ENCODE measurements at regions not wholly inside any gene's neighbourhood (a gene's known extent, or its start where the extent isn't known, plus 50 kb on each side); places are given as distances from the start of the nearest gene placed in this dataset.

DNA sequence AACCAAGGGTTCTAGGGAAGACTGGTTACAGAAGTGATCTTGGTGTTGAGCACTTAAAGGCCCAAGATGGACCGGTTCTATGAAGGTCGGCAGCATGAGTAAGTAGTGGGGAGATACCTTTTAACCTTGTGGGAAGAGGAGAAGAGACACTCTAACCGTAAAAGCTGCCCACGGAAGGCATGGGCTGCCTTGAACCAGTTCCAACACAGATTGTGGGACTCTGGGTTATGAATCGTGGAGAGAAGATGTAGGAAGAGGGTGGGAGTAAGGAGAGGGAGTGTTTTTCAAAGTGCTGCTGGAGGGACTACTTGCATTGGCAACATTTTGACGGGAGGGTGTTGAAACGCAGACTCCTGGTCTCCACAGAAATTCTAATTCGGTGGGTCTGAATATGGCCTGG lies 67.1 kb downstream of the CRYGS start:
- Histone ChIP-seq H3K27ac (no peak overlapping the region), H3K4me3 (no peak overlapping the region), H3K9me3 (no peaks in the 10 kb centered on the region), H3K36me3 (no peaks in the 10 kb centered on the region), H3K4me1 (no peaks in the 10 kb centered on the region), H3K27me3 (no peaks in the 10 kb centered on the region)
- no peak for ATAC-seq (ENCODE audit: low FRiP score in 2 of 2)
- DNase-seq = no peak
- whole genome bisulfite sequencing, 2 donors = 86 to 88% methylated on average over 8 of the region's 8 CpGs
- TF ChIP-seq, protein P1, sequence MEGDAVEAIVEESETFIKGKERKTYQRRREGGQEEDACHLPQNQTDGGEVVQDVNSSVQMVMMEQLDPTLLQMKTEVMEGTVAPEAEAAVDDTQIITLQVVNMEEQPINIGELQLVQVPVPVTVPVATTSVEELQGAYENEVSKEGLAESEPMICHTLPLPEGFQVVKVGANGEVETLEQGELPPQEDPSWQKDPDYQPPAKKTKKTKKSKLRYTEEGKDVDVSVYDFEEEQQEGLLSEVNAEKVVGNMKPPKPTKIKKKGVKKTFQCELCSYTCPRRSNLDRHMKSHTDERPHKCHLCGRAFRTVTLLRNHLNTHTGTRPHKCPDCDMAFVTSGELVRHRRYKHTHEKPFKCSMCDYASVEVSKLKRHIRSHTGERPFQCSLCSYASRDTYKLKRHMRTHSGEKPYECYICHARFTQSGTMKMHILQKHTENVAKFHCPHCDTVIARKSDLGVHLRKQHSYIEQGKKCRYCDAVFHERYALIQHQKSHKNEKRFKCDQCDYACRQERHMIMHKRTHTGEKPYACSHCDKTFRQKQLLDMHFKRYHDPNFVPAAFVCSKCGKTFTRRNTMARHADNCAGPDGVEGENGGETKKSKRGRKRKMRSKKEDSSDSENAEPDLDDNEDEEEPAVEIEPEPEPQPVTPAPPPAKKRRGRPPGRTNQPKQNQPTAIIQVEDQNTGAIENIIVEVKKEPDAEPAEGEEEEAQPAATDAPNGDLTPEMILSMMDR (IDR thresholded peaks at IDR 0.05) = no peak
- TF ChIP-seq EP300 (IDR thresholded peaks at IDR 0.05) (no peak), POLR2AphosphoS5 (IDR thresholded peaks at IDR 0.05) (no peak), POLR2A (IDR thresholded peaks at IDR 0.05) (no peak)

DNA sequence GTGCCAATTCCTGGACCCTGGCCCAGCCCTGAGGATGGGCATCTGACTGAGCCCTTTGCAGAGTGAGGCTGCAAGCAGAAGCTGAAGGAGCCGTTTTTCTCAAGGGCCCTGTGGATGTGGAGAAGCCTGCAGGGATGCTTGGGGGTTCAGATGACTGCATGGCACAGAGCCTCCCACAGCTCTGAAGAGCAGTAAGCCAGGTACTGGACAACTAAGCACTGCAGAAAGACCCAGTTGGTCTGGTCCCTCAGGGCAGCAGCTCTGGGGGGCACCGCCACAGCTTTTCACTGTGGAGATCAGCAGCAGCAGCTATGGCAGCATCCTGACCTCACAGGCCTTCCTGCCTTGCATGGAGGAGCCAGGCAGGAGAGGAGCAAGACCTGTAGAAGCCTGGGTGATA lies 67.6 kb downstream of the CRYGS start:
- Histone ChIP-seq H3K4me3 (no peak overlapping the region), H3K9me3 (no peaks in the 10 kb centered on the region), H3K4me1 (no peaks in the 10 kb centered on the region), H3K27ac (no peak overlapping the region), H3K36me3 (no peaks in the 10 kb centered on the region), H3K27me3 (no peaks in the 10 kb centered on the region)
- ATAC-seq (ENCODE audit: low FRiP score in 2 of 2) (no peak), DNase-seq (no peak)
- 75 to 82% methylated on average over 1 to 2 of the region's 2 CpGs for WGBS, 2 donors
- no peak for TF ChIP-seq POLR2A (IDR thresholded peaks at IDR 0.05)
- no peak for TF ChIP-seq POLR2AphosphoS5 (IDR thresholded peaks at IDR 0.05)
- no peak for TF ChIP-seq EP300 (IDR thresholded peaks at IDR 0.05)
- TF ChIP-seq, protein P1 (IDR thresholded peaks at IDR 0.05) = no peak

DNA sequence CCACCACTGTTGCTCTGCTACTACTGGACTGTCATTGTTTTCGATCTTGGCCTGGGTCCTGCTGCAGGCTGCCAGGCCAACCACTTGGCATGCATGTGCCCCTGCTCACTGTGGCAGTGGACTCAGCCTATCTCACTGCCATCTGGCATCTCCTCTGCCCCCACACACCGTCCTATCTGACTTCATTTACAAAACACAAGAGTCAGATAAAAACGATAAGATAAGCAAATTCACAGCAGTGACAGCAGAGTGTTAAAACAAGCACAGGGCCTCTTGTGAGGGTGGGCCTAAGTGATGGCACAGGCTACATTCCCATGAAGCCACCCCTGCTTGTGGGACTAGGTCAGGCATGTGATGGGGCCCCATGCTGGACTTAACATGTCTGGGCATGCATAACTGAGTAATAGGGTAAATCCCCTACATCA lies 68.1 kb downstream of the CRYGS start:
- no peak for ATAC-seq (ENCODE audit: low FRiP score in 2 of 2)
- H3K36me3 ChIP-seq = no peaks in the 10 kb centered on the region
- H3K4me1 ChIP-seq = no peaks in the 10 kb centered on the region
- H3K27me3 ChIP-seq = no peaks in the 10 kb centered on the region
- TF ChIP-seq POLR2A (IDR thresholded peaks at IDR 0.05) (no peak), EP300 (IDR thresholded peaks at IDR 0.05) (no peak), POLR2AphosphoS5 (IDR thresholded peaks at IDR 0.05) (no peak)
- TF ChIP-seq, protein P1 (IDR thresholded peaks at IDR 0.05) = no peak
- no peaks in the 10 kb centered on the region for H3K9me3 ChIP-seq
- no peak for DNase-seq
- 37 to 68% methylated on average over 3 of the region's 3 CpGs for WGBS, 2 donors
- no peak overlapping the region for H3K4me3 ChIP-seq
- no peak overlapping the region for H3K27ac ChIP-seq

DNA sequence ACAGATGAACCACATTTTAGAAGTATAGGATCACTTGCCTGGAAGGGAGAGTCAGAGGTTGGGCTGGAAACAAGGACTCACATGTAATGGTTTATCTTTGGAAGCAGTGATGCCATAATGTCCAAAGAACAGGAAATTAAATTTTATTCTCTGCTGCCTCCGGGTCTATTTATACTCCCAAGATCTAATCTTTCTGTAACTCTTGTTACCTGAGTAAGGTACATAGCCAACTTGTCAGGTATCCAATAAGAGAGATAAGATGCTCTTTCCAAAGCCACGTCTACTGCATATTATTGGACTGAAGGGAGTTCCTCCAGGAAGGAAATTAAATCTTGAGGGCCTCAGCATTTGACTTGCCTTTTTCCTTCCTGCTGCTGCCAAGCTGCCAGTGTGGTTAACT lies 71.0 kb downstream of the CRYGS start:
- no peak for TF ChIP-seq POLR2A (IDR thresholded peaks at IDR 0.05)
- TF ChIP-seq EP300 (IDR thresholded peaks at IDR 0.05) = no peak
- TF ChIP-seq, protein P1 (IDR thresholded peaks at IDR 0.05) = no peak
- no peak for TF ChIP-seq POLR2AphosphoS5 (IDR thresholded peaks at IDR 0.05)
- 50 to 77% methylated on average over 2 of the region's 2 CpGs for WGBS, 2 donors
- H3K4me3 ChIP-seq = no peak overlapping the region
- H3K9me3 ChIP-seq = no peaks in the 10 kb centered on the region
- H3K36me3 ChIP-seq = no peaks in the 10 kb centered on the region
- H3K27me3 ChIP-seq = no peaks in the 10 kb centered on the region
- DNase-seq = no peak
- ATAC-seq (ENCODE audit: low FRiP score in 2 of 2) = no peak
- no peak overlapping the region for H3K27ac ChIP-seq
- no peaks in the 10 kb centered on the region for H3K4me1 ChIP-seq

DNA sequence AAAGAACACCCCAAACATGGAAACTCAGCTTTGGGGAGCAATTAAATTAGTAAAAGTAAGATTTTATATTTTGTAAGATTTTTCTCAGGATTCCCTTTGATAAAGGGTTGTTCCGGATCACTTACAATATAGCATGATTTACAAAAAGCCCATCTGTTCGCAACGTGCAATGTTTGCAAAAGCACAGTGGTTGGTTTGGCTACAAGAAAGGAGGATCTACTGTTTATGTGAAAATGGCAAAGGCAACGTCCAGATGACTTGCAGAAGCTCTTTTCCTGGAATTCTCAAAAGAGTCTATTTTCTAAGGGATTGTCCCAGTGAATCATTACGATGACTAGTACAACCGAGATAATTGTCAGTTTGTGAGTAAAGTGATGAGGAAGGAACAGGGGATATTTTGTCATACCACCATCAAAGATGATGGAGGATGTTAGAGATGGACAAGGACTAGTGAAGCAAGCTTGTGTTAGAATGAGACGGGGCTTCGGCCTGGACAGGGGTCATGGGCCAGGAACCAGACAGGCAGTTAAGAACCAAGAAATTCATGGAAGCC lies 71.6 kb downstream of the CRYGS start:
- Histone ChIP-seq H3K27me3 (no peaks in the 10 kb centered on the region), H3K36me3 (no peaks in the 10 kb centered on the region), H3K27ac (no peak overlapping the region), H3K9me3 (no peaks in the 10 kb centered on the region), H3K4me1 (no peaks in the 10 kb centered on the region), H3K4me3 (no peak overlapping the region)
- TF ChIP-seq, protein P1 (IDR thresholded peaks at IDR 0.05) = no peak
- no peak for TF ChIP-seq EP300 (IDR thresholded peaks at IDR 0.05)
- TF ChIP-seq POLR2AphosphoS5 (IDR thresholded peaks at IDR 0.05) = no peak
- WGBS, 2 donors = 84 to 85% methylated on average over 8 of the region's 8 CpGs
- DNase-seq (no peak), ATAC-seq (ENCODE audit: low FRiP score in 2 of 2) (no peak)
